HCT116 (cell line): ENCODE measurements at regions not wholly inside any gene's neighbourhood (a gene's known extent, or its start where the extent isn't known, plus 50 kb on each side); places are given as distances from the start of the nearest gene placed in this dataset.
"Not testable (repeated sequence)": the region's sequence is repeated elsewhere in the genome, so short reads cannot be mapped to it uniquely, and the experiment has no call there.

ENCODE experiments used
- ATAC-seq: fragments of 200-7000 bp; cut with Tn5 transposase; 2 replicates; pipeline ENCODE4 v1.9.1; 2020; ENCODE audit warnings: mild to moderate bottlenecking, moderate library complexity
- BruUV-seq: library from RNA; stranded (reverse); fragments of 400-500 nt; replicated peaks from 2 replicates; lab custom pipeline; 2021; lab: Mats Ljungman, UMichigan
- CTCF ChIA-PET: fragments of 300-600 bp; sonication (Branson Sonifier 250); formaldehyde crosslinking; loops from one replicate; lab custom pipeline; 2021; ENCODE audit warnings: antibody characterized with exemption; lab: Charles Lee
- POLR2A ChIA-PET: fragments of 300-600, 350-600 bp; sonication (Branson Sonifier 250); formaldehyde crosslinking; loops from one replicate; lab custom pipeline; 2021; ENCODE audit warnings: antibody characterized with exemption; lab: Charles Lee
- RAD21 ChIA-PET, 2 experiments: fragments of 300-600 bp; sonication (Branson Sonifier 250); formaldehyde crosslinking; loops; one replicate each; lab custom pipeline; 2023; ENCODE audit warnings: low total read pairs in 2 of 2; ENCODE audit not compliant: uncharacterized antibody in 2 of 2, unreplicated experiment in 2 of 2, low non-redundant PET in 1 of 2; lab: Charles Lee
- DNase-seq: peaks from one replicate; pipeline ENCODE4 v3.0.0-alpha.2; 2010; ENCODE audit warnings: low read depth, low spot score
- H2AFZ ChIP-seq: fragments of 200-600 bp; shearing (Covaris generic), sonication (generic); 2 replicates; pipeline ENCODE4 v1.6.1; 2017; ENCODE audit warnings: low read depth, mixed run types, mixed read lengths, antibody characterized with exemption, low read length; ENCODE audit not compliant: poor library complexity, severe bottlenecking
- H3K27ac ChIP-seq: 2 replicates; pipeline ENCODE4 v1.5.1; 2012; ENCODE audit warnings: low read depth, low read length
- H3K27me3 ChIP-seq: fragments of 200-600 bp; sonication (generic); 2 replicates; pipeline ENCODE4 v1.6.1; 2016; ENCODE audit warnings: mixed run types, low read length, mixed read lengths; ENCODE audit not compliant: insufficient read depth
- H3K36me3 ChIP-seq, 2 experiments: fragments of 200-500 bp in 1 of 2; fragments of 200-600 bp in 1 of 2; sonication (Bioruptor generic) in 1 of 2; sonication (generic) in 1 of 2; 2 replicates each; pipeline versions ENCODE4 v1.5.1 to v1.6.1; 2014 to 2016; ENCODE audit warnings: low read length in 2 of 2, inconsistent platforms in 1 of 2, mixed read lengths in 1 of 2, mixed run types in 1 of 2; ENCODE audit not compliant: insufficient read depth in 2 of 2, control insufficient read depth in 1 of 2
- H3K4me1 ChIP-seq, 2 experiments: fragments of 200-600 bp in 1 of 2; sonication (generic) in 1 of 2; 2 replicates each; pipeline versions ENCODE4 v1.5.1 to v1.6.1; 2012 to 2017; ENCODE audit warnings: low read length in 2 of 2, inconsistent platforms in 1 of 2, mild to moderate bottlenecking in 1 of 2, mixed read lengths in 1 of 2, mixed run types in 1 of 2, moderate library complexity in 1 of 2; ENCODE audit not compliant: insufficient read depth in 2 of 2, control insufficient read depth in 1 of 2
- H3K4me2 ChIP-seq: fragments of 200-600 bp; sonication (generic); 2 replicates; pipeline ENCODE4 v1.6.1; 2017; ENCODE audit warnings: mixed run types, low read length, mixed read lengths
- H3K4me3 ChIP-seq, 2 experiments: fragments of 200-600 bp in 1 of 2; sonication (generic) in 1 of 2; replicated peaks in 1 of 2; 2 replicates each; pipeline ENCODE4 v1.5.1; 2011 to 2016; ENCODE audit warnings: low read length in 2 of 2, control low read depth in 1 of 2, low read depth in 1 of 2, mild to moderate bottlenecking in 1 of 2, mixed read lengths in 1 of 2, mixed run types in 1 of 2
- H3K79me2 ChIP-seq: fragments of 200-600 bp; sonication (generic); 2 replicates; pipeline ENCODE4 v1.6.1; 2017; ENCODE audit warnings: mild to moderate bottlenecking, mixed run types, low read length, moderate library complexity, mixed read lengths; ENCODE audit not compliant: insufficient read depth
- H3K9ac ChIP-seq: fragments of 200-600 bp; sonication (generic); 2 replicates; pipeline ENCODE4 v1.6.1; 2016; ENCODE audit warnings: low read length, mixed read lengths
- H3K9me2 ChIP-seq: fragments of 200-600 bp; sonication (generic), shearing (Covaris generic); 2 replicates; pipeline ENCODE4 v1.6.1; 2017; ENCODE audit warnings: mixed run types, mild to moderate bottlenecking, moderate library complexity; ENCODE audit not compliant: insufficient read depth
- H3K9me3 ChIP-seq, 2 experiments: fragments of 200-500 bp in 1 of 2; fragments of 200-600 bp in 1 of 2; sonication (Bioruptor generic) in 1 of 2; sonication (generic) in 1 of 2; 2 replicates each; pipeline ENCODE4 v1.6.1; 2014 to 2017; ENCODE audit warnings: low read length in 2 of 2, mixed read lengths in 2 of 2, inconsistent platforms in 1 of 2, low read depth in 1 of 2, mild to moderate bottlenecking in 1 of 2, mixed run types in 1 of 2, moderate library complexity in 1 of 2; ENCODE audit not compliant: control insufficient read depth in 1 of 2, insufficient read depth in 1 of 2
- H4K20me1 ChIP-seq: fragments of 200-600 bp; sonication (generic), shearing (Covaris generic); 2 replicates; pipeline ENCODE4 v1.6.1; 2017; ENCODE audit warnings: mixed run types, mild to moderate bottlenecking, moderate library complexity; ENCODE audit not compliant: insufficient read depth
- EGR1 ChIP-seq: IDR thresholded peaks from 2 replicates; pipeline ENCODE4 v1.6.1; 2012; ENCODE audit warnings: low read depth
- TCF7L2 ChIP-seq: IDR thresholded peaks from 2 replicates; pipeline ENCODE4 v1.7.0; 2011; ENCODE audit warnings: borderline replicate concordance, inconsistent platforms; ENCODE audit not compliant: insufficient read depth, insufficient read length; ENCODE audit errors: extremely low read depth
- ZFX ChIP-seq: fragments of 450-650 bp; IDR thresholded peaks from 2 replicates; pipeline ENCODE4 v1.6.1; 2017
- ZNF274 ChIP-seq: fragments of 200-500 bp; sonication (Bioruptor generic); IDR thresholded peaks from 2 replicates; pipeline ENCODE4 v1.6.1; 2014; ENCODE audit warnings: mild to moderate bottlenecking, low read depth, low read length, inconsistent platforms
- intact Hi-C: fragments of 100-400 bp; cut with micrococcal nuclease; formaldehyde crosslinking; loops from 2 replicates; pipeline ENCODE4 v1.10.0; 2022
- TF ChIP-seq, protein P1 (sequence below): IDR thresholded peaks from 2 replicates; pipeline ENCODE4 v1.6.1; 2011; ENCODE audit warnings: mild to moderate bottlenecking, low read length, moderate library complexity; ENCODE audit not compliant: insufficient replicate concordance; ENCODE audit errors: extremely low read depth

DNA sequence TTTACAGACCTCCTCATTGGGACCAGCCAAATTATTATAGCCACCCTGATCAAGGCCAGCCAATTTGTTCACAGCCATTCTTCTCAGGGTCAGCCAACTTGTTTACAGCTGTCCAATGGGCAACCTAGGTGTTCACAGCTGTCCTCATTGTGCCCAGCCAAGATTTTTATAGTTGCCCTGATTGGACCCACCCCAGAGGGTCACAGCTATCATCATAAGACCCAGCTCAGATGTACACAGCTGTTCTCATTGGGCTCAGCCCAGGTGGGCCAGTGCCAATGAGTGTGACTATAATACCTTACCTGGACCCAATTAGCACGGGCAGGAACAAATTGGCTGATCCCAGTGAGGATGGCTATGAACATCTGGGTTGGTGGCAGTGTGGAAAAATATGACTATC lies 1151.8 kb downstream of the UQCRFS1 start:
- intact Hi-C loops = no loop called here
- Histone ChIP-seq H3K27me3 (no peaks in the 10 kb centered on the region), H3K79me2 (no peaks in the 10 kb centered on the region), H3K9ac (no peak overlapping the region), H3K9me3 (peaks cover 39 to 43% of the 10 kb centered on the region in 2 experiments; a peak in 2 of 4 replicates), H3K9me2 (no peaks in the 10 kb centered on the region), H3K27ac (no peak overlapping the region), H4K20me1 (no peaks in the 10 kb centered on the region), H3K4me3 (no peak overlapping the region), H3K4me2 (no peak overlapping the region), H2AFZ (no peak overlapping the region), H3K36me3 (no peaks in the 10 kb centered on the region), H3K4me1 (no peaks in the 10 kb centered on the region)
- DNase-seq (no peak), ATAC-seq (no peak)
- ChIA-PET RAD21 (no interaction called here), POLR2A (no interaction called here), CTCF (no interaction called here)
- TF ChIP-seq ZFX (no peak), EGR1 (no peak), ZNF274 (no peak), TCF7L2 (no peak)
- TF ChIP-seq, protein P1, sequence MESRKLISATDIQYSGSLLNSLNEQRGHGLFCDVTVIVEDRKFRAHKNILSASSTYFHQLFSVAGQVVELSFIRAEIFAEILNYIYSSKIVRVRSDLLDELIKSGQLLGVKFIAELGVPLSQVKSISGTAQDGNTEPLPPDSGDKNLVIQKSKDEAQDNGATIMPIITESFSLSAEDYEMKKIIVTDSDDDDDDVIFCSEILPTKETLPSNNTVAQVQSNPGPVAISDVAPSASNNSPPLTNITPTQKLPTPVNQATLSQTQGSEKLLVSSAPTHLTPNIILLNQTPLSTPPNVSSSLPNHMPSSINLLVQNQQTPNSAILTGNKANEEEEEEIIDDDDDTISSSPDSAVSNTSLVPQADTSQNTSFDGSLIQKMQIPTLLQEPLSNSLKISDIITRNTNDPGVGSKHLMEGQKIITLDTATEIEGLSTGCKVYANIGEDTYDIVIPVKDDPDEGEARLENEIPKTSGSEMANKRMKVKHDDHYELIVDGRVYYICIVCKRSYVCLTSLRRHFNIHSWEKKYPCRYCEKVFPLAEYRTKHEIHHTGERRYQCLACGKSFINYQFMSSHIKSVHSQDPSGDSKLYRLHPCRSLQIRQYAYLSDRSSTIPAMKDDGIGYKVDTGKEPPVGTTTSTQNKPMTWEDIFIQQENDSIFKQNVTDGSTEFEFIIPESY = no peak
- BruUV-seq = no TSS peak

DNA sequence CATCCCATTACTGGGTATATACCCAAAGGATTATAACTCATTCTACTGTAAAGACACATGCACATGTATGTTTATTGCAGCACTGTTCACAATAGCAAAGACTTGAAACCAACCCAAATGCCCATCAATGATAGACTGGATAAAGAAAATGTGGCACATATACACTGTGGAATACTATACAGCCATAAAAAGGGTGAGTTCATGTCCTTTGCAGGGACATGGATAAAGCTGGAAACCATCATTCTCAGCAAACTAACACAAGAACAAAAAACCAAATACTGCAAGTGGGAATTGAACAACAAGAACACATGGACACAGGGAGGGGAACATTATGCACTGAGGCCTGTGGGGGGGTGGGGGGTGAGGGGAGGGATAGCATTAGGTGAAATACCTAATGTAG lies 1155.9 kb downstream of the UQCRFS1 start:
- intact Hi-C loops, H3K79me2 ChIP-seq, H3K4me2 ChIP-seq, H2AFZ ChIP-seq, RAD21 ChIA-PET, H3K27me3 ChIP-seq, H3K4me1 ChIP-seq, H4K20me1 ChIP-seq, H3K9me2 ChIP-seq, BruUV-seq, H3K36me3 ChIP-seq, DNase-seq, ATAC-seq, H3K27ac ChIP-seq, H3K9ac ChIP-seq, CTCF ChIA-PET, H3K4me3 ChIP-seq, POLR2A ChIA-PET: not testable (repeated sequence)
- peaks cover 23 to 32% of the 10 kb centered on the region in 2 experiments; a peak in 2 of 4 replicates for H3K9me3 ChIP-seq
